H1 (cell line): ENCODE measurements at regions not wholly inside any gene's neighbourhood (a gene's known extent, or its start where the extent isn't known, plus 50 kb on each side); places are given as distances from the start of the nearest gene placed in this dataset.

Experiments used
- CTCF ChIA-PET: fragments of 300-600 bp; sonication (Branson Sonifier 250); formaldehyde crosslinking; loops from one replicate; lab custom pipeline; 2021; ENCODE audit not compliant: partially characterized antibody; lab: Charles Lee
- POLR2A ChIA-PET: fragments of 300-600 bp; sonication (Branson Sonifier 250); formaldehyde crosslinking; loops from one replicate; lab custom pipeline; 2021; ENCODE audit warnings: inconsistent platforms; ENCODE audit not compliant: partially characterized antibody; lab: Charles Lee
- DNase-seq, 2 experiments: peaks; one replicate each; pipeline versions ENCODE4 v3.0.0 to v3.0.0-alpha.2; 2010 to 2022; ENCODE audit warnings: low spot score in 2 of 2, low read depth in 1 of 2, mixed read lengths in 1 of 2
- FAIRE-seq: peaks from 2 replicates; lab custom pipeline; 2011; peaks lifted over from hg19 to GRCh38; lab: Jason Lieb, UNC
- H2AFZ ChIP-seq: 2 replicates; pipeline ENCODE4 v1.8.1; 2012; ENCODE audit warnings: low read length, inconsistent platforms
- H2AK5ac ChIP-seq: 2 replicates; pipeline ENCODE4 v1.6.1; 2013; ENCODE audit warnings: low read depth, low read length
- H2BK120ac ChIP-seq: replicated peaks from 2 replicates; pipeline ENCODE3; 2013; ENCODE audit warnings: low read depth, low read length, inconsistent platforms
- H2BK12ac ChIP-seq: 2 replicates; pipeline ENCODE4 v1.6.1; 2013; ENCODE audit warnings: low read depth, low read length
- H2BK15ac ChIP-seq: 2 replicates; pipeline ENCODE4 v1.6.1; 2013; ENCODE audit warnings: low read length
- H2BK20ac ChIP-seq: 2 replicates; pipeline ENCODE4 v1.6.1; 2013; ENCODE audit warnings: low read length
- H2BK5ac ChIP-seq: 2 replicates; pipeline ENCODE4 v1.6.1; 2013; ENCODE audit warnings: low read depth, low read length
- H3K14ac ChIP-seq: 2 replicates; pipeline ENCODE4 v1.6.1; 2013; ENCODE audit warnings: inconsistent platforms; ENCODE audit not compliant: insufficient read length
- H3K18ac ChIP-seq: 2 replicates; pipeline ENCODE4 v1.6.1; 2013; ENCODE audit warnings: low read length; ENCODE audit errors: extremely low read depth
- H3K23ac ChIP-seq: 2 replicates; pipeline ENCODE4 v1.6.1; 2013; ENCODE audit warnings: inconsistent platforms; ENCODE audit not compliant: insufficient read length
- H3K23me2 ChIP-seq: 2 replicates; pipeline ENCODE4 v1.6.1; 2013; ENCODE audit warnings: low read depth, low read length
- H3K27ac ChIP-seq: 2 replicates; pipeline ENCODE4 v1.6.1; 2011; ENCODE audit warnings: low read depth, low read length, inconsistent platforms
- H3K27me3 ChIP-seq, 4 experiments: replicated peaks in 1 of 4; 1 replicate in 1 of 4; 2 replicates in 3 of 4; pipeline versions ENCODE4 v1.6.1 to v1.8.1; 2011 to 2013; ENCODE audit warnings: low read length in 3 of 4, mild to moderate bottlenecking in 3 of 4, inconsistent platforms in 2 of 4, mixed read lengths in 2 of 4, moderate library complexity in 1 of 4; ENCODE audit not compliant: control insufficient read depth in 3 of 4, insufficient read depth in 3 of 4; ENCODE audit errors: extremely low read depth in 1 of 4
- H3K36me3 ChIP-seq, 4 experiments: 2 replicates each; pipeline versions ENCODE4 v1.6.1 to v1.8.1; 2011 to 2013; ENCODE audit warnings: mild to moderate bottlenecking in 4 of 4, low read length in 3 of 4, moderate library complexity in 2 of 4, control low read depth in 1 of 4, inconsistent platforms in 1 of 4; ENCODE audit not compliant: insufficient read depth in 4 of 4, control insufficient read depth in 2 of 4
- H3K4ac ChIP-seq: replicated peaks from 2 replicates; pipeline ENCODE3; 2013; ENCODE audit warnings: low read length, low read depth, mixed read lengths, inconsistent platforms; ENCODE audit not compliant: insufficient read length
- H3K4me1 ChIP-seq, 4 experiments: replicated peaks in 1 of 4; 1 replicate in 1 of 4; 2 replicates in 3 of 4; pipeline versions ENCODE4 v1.6.1 to v1.8.1; 2011 to 2013; ENCODE audit warnings: low read length in 3 of 4, inconsistent platforms in 2 of 4, mixed read lengths in 1 of 4; ENCODE audit not compliant: insufficient read depth in 4 of 4, control insufficient read depth in 3 of 4
- H3K4me2 ChIP-seq, 2 experiments: 2 replicates each; pipeline versions ENCODE4 v1.6.1 to v1.8.1; 2011 to 2013; ENCODE audit warnings: low read depth in 2 of 2, low read length in 2 of 2, control low read depth in 1 of 2, inconsistent platforms in 1 of 2, mild to moderate bottlenecking in 1 of 2; ENCODE audit not compliant: insufficient read depth in 1 of 2
- H3K4me3 ChIP-seq, 4 experiments: fragments of 200-600, 300-600 bp in 1 of 4; sonication (generic), shearing (Covaris generic), sonication (Bioruptor Twin) in 1 of 4; 2 replicates each; pipeline versions ENCODE4 v1.5.1 to v1.8.1; 2011 to 2016; ENCODE audit warnings: low read length in 4 of 4, low read depth in 3 of 4, control low read depth in 2 of 4, inconsistent platforms in 2 of 4, mild to moderate bottlenecking in 2 of 4, mixed read lengths in 1 of 4, moderate library complexity in 1 of 4; ENCODE audit not compliant: insufficient read depth in 2 of 4; ENCODE audit errors: extremely low read depth in 1 of 4
- H3K56ac ChIP-seq: replicated peaks from 2 replicates; pipeline ENCODE3; 2013; ENCODE audit warnings: low read depth, mild to moderate bottlenecking, mixed read lengths, low read length, inconsistent platforms; ENCODE audit not compliant: insufficient read length
- H3K79me1 ChIP-seq: 2 replicates; pipeline ENCODE4 v1.6.1; 2013; ENCODE audit warnings: low read depth, low read length, control low read depth
- H3K79me2 ChIP-seq, 2 experiments: 2 replicates each; pipeline versions ENCODE4 v1.6.1 to v1.8.1; 2012 to 2013; ENCODE audit warnings: low read length in 2 of 2, mild to moderate bottlenecking in 2 of 2, inconsistent platforms in 1 of 2; ENCODE audit not compliant: insufficient read depth in 2 of 2, control insufficient read depth in 1 of 2
- H3K9ac ChIP-seq, 4 experiments: replicated peaks in 1 of 4; 1 replicate in 1 of 4; 2 replicates in 3 of 4; pipeline versions ENCODE4 v1.6.1 to v1.8.1; 2011 to 2013; ENCODE audit warnings: low read depth in 3 of 4, low read length in 3 of 4, control low read depth in 2 of 4, mild to moderate bottlenecking in 2 of 4, moderate library complexity in 2 of 4, inconsistent platforms in 1 of 4; ENCODE audit errors: extremely low read depth in 1 of 4
- H3K9me3 ChIP-seq, 2 experiments: 2 replicates each; pipeline versions ENCODE4 v1.6.1 to v1.8.1; 2012 to 2013; ENCODE audit warnings: mild to moderate bottlenecking in 2 of 2, moderate library complexity in 2 of 2, control low read depth in 1 of 2, inconsistent platforms in 1 of 2, low read depth in 1 of 2, low read length in 1 of 2, mixed read lengths in 1 of 2; ENCODE audit not compliant: insufficient read depth in 2 of 2
- H4K20me1 ChIP-seq, 2 experiments: replicated peaks in 1 of 2; 2 replicates each; pipeline versions ENCODE3 to v1.8.1; 2011 to 2013; ENCODE audit warnings: inconsistent platforms in 2 of 2, low read length in 2 of 2, mild to moderate bottlenecking in 1 of 2; ENCODE audit not compliant: insufficient read depth in 2 of 2, control insufficient read depth in 1 of 2
- H4K5ac ChIP-seq: 2 replicates; pipeline ENCODE4 v1.6.1; 2013; ENCODE audit warnings: low read length, low read depth, mixed read lengths, inconsistent platforms; ENCODE audit not compliant: insufficient read length
- H4K8ac ChIP-seq: 2 replicates; pipeline ENCODE4 v1.8.0; 2013; ENCODE audit warnings: mild to moderate bottlenecking, moderate library complexity, low read length, inconsistent platforms; ENCODE audit not compliant: insufficient read depth; ENCODE audit errors: extremely low read depth
- H4K91ac ChIP-seq: replicated peaks from 2 replicates; pipeline ENCODE3; 2013; ENCODE audit warnings: low read length, mixed read lengths, inconsistent platforms; ENCODE audit not compliant: insufficient read length
- EGR1 ChIP-seq: IDR thresholded peaks from 2 replicates; pipeline ENCODE4 v1.6.1; 2011; ENCODE audit warnings: low read depth, low read length, borderline replicate concordance
- FOSL1 ChIP-seq: IDR thresholded peaks from 2 replicates; pipeline ENCODE4 v1.6.1; 2011; ENCODE audit warnings: mild to moderate bottlenecking, low read depth, low read length, moderate library complexity; ENCODE audit not compliant: insufficient read depth
- KDM5A ChIP-seq: fragments of 200-600 bp; IDR thresholded peaks from 2 replicates; pipeline ENCODE4 v1.7.1; 2012; ENCODE audit warnings: mild to moderate bottlenecking, low read length, inconsistent platforms, mixed read lengths
- PHF8 ChIP-seq: fragments of 200-600 bp; sonication (generic); conservative IDR thresholded peaks from 2 replicates; pipeline ENCODE4 v1.7.1; 2012; ENCODE audit warnings: low read depth, mild to moderate bottlenecking, inconsistent platforms, low read length, moderate library complexity
- RNF2 ChIP-seq: fragments of 200-900, 300-1000 bp; sonication (generic); IDR thresholded peaks from 2 replicates; pipeline ENCODE4 v1.7.1; 2016; ENCODE audit warnings: borderline replicate concordance, low read depth, mild to moderate bottlenecking, antibody characterized with exemption, low read length; ENCODE audit not compliant: poor library complexity, severe bottlenecking; ENCODE audit errors: missing control alignments
- USF2 ChIP-seq: IDR thresholded peaks from 2 replicates; pipeline ENCODE4 v1.6.1; 2011; ENCODE audit warnings: low read length, improper control_type of control experiment
- WGBS, 2 experiments: shearing (Covaris generic) in 1 of 2; methylation state at CpG; one replicate each; pipeline versions ENCODE4 v1.1.6 to v1.1.7; 2013 to 2015; ENCODE audit warnings: low lambda C conversion rate in 2 of 2, mixed read lengths in 2 of 2, inconsistent platforms in 1 of 2, low coverage in 1 of 2, missing lambda C conversion rate in 1 of 2; ENCODE audit not compliant: insufficient replicate concordance in 2 of 2, insufficient coverage in 1 of 2, insufficient read length in 1 of 2; ENCODE audit errors: extremely low coverage in 1 of 2, missing lambda C conversion rate in 1 of 2; 5-methylcytosine and 5-hydroxymethylcytosine counted together

- peaks cover 0 to 2% (median 0%) of the 10 kb centered on the region in 4 experiments; a peak in 4 of 7 replicates for H3K4me1 ChIP-seq
- CTCF ChIA-PET: no interaction called here
- H3K9ac ChIP-seq: no peak overlapping the region
- no peak overlapping the region for H3K56ac ChIP-seq
- H3K23ac ChIP-seq: no peak overlapping the region
- no peak overlapping the region for H2BK120ac ChIP-seq
- no peak overlapping the region for H2AK5ac ChIP-seq
- POLR2A ChIA-PET: no interaction called here
- no peak overlapping the region for H3K14ac ChIP-seq
- no peak overlapping the region for H3K4me3 ChIP-seq
- no peak overlapping the region for H3K4me2 ChIP-seq
- no peak overlapping the region for H4K5ac ChIP-seq
- no peak overlapping the region for H4K91ac ChIP-seq
- no peaks in the 10 kb centered on the region for H3K79me1 ChIP-seq
- H2AFZ ChIP-seq: no peak overlapping the region
- H2BK15ac ChIP-seq: no peak overlapping the region
- no peaks in the 10 kb centered on the region for H3K9me3 ChIP-seq
- no peak overlapping the region for H2BK20ac ChIP-seq
- no peak overlapping the region for H4K8ac ChIP-seq
- H3K36me3 ChIP-seq: no peaks in the 10 kb centered on the region
- no peak overlapping the region for H3K27ac ChIP-seq
- H2BK5ac ChIP-seq: no peak overlapping the region
- H3K18ac ChIP-seq: no peak overlapping the region
- DNase-seq (no peak), FAIRE-seq (no peak)
- 91% methylated on average over 4 of the region's 4 CpGs; no CpG with 5 or more reads in 1 of the 2 experiments for WGBS, 2 experiments
- no peaks in the 10 kb centered on the region for H3K79me2 ChIP-seq
- H3K23me2 ChIP-seq: no peaks in the 10 kb centered on the region
- no peaks in the 10 kb centered on the region; a peak in 1 of 7 replicates for H3K27me3 ChIP-seq
- H2BK12ac ChIP-seq: no peak overlapping the region
- H3K4ac ChIP-seq: no peak overlapping the region
- H4K20me1 ChIP-seq: no peaks in the 10 kb centered on the region
- TF ChIP-seq EGR1 (no peak), KDM5A (no peak), PHF8 (no peak), USF2 (no peak), FOSL1 (no peak), RNF2 (no peak)
Measured at GRCh38 chr1:192889082-192889481, 80.2 kb downstream of the RGS2 start.
